ENCODE measurements at regions not wholly inside any gene's neighbourhood (a gene's known extent, or its start where the extent isn't known, plus 50 kb on each side); places are given as distances from the start of the nearest gene placed in this dataset.

GRCh38 chr1:5548266-5548665 is 444.0 kb downstream of the NPHP4 start:
- in situ Hi-C loops (cut with MboI; ENCODE audit: low sequenced_read_pairs), result no loop called here

- in situ Hi-C loops (cut with MboI; ENCODE audit: low sequenced_read_pairs), result no loop called here
Observed at GRCh38 chr1:5543235-5543634, 449.0 kb downstream of the NPHP4 start.

GRCh38 chr1:5532811-5533210 is 459.4 kb downstream of the NPHP4 start:
- in situ Hi-C loops (cut with MboI; ENCODE audit: low sequenced_read_pairs), result no loop called here

DNA sequence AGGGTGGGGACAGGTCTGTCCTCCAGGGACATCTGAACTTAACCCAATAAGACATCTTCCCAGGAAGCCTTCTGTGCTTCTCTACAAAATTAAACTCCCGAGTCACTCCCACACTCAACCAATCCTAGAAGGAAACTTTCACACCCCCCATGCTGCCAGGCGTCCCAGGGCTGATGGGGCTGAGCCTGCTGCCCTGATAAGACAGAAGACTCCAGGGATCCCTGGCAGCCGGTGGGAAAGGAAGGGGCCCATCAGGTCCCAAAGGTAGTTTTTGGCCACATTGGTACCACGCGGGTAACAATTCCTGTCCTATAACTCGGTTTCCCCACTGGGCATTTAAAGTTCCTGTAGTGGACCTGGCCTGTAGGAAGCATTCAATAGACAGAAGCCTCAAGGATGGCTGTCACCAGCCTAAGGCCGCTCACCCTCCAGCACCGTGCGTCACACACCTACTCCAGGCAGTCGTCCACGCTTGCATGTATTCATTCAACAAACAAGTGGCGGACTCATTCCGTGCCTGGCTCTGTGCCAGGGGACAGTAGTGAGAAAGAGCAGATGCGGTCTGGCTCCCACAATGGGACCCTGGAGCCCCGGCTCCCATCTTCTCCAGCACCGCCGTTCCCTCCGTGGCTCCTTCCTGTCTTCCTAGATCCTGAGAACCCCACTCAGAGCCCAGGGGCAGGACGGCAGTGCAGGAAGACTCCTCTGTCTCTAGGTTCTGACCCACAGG is 465.2 kb downstream of the NPHP4 start:
- in situ Hi-C loops (cut with MboI; ENCODE audit: low sequenced_read_pairs), result no loop called here

GRCh38 chr1:5526385-5526750 is 465.9 kb downstream of the NPHP4 start:
- in situ Hi-C loops (cut with MboI; ENCODE audit: low sequenced_read_pairs), result no loop called here

DNA sequence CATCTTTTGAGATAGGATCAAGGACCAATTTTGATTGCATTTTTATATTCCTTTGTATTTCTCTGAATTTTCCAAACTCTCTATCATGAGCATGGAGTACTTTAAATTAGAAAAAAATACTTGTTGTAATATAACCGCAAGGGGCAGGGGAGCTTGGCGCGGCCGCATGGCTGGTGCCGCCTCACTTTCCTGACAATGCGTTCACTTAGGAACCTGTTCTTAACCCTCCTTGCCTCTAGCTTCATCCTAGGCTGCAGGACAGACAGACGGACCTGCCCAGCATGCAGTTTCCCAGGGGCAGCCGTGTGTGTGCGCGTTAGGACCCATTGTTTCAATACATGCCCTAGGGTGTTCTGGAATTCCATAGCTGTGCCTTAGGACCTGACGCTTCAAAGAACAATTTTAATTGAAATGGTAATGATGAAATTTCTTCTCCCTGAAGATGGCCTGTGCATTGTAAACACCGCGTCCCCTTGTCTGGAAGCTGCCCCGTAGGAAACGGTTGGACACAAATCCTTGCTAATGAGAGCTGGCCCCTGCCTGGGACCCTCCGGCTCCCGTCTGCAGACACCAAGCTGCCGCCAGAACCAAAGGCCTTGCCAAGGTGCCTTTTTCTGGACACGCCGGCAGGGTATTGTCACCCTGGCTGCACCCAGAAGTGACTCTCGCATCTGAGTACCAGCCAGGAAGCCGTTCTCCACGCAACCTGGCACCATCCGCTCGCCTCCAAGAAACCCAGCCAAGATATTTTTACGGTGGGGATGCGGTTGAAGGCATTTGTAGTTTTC is 466.4 kb downstream of the NPHP4 start:
- in situ Hi-C loops (cut with MboI; ENCODE audit: low sequenced_read_pairs), result no loop called here

DNA sequence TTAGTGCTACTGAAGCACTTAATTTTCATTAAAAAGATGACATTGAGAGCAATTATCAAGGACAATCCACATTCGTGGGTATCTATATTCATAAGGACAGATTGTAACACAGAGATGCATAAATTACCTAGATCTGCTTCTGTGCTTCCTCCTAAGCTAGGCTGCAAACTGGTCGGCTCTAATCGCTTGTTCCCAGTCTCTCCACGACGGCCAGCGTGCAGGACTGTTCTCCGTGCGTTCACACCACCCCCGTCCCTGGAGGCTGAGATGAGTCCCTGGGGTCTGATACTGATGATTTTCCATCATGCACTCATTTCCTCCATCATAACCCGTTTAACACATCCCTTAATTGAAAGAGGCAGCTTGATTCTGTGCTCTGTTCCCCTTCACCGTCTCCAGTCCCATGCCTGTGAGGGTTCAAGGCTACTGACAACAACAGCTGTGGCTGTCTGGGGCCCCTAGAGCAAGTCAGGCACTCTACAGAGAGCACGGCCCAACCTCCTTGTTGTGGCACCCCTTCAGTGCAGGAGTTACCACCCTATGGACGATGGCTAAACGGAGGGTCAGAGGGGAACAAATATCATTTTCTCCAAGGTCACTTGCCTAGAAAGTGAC is 469.6 kb downstream of the NPHP4 start:
- in situ Hi-C loops (cut with MboI; ENCODE audit: low sequenced_read_pairs), result no loop called here

- in situ Hi-C loops (cut with MboI; ENCODE audit: low sequenced_read_pairs), result loop anchor here (10.0 kb wide), 1 partner anchor 455 kb away; no protein-coding TSS in a partner anchor
Observed at GRCh38 chr1:5519366-5520135, 472.7 kb downstream of the NPHP4 start.

DNA sequence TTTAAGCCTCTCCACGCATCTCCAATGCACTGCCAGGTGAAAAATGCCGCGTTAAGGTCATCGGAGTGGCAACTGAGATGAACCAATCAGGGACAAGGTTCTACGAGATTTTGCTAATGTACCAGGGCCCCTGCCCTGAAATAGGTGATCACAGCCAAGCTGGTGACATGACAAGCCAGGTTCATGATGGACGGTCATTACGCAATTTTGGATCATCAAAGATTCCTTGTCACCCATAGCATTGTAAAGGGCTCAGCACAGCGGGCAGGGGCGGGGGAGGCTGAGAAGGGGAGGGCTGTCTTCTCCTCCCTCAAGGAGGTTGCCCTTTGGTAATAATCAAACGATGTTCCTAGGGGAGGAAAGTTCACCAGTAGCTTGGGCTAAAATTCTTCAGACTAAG is 475.5 kb downstream of the NPHP4 start:
- in situ Hi-C loops (cut with MboI; ENCODE audit: low sequenced_read_pairs), result loop anchor here (10.0 kb wide), 1 partner anchor 458 kb away; no protein-coding TSS in a partner anchor

GRCh38 chr1:5515501-5515900 is 476.7 kb downstream of the NPHP4 start:
- in situ Hi-C loops (cut with MboI; ENCODE audit: low sequenced_read_pairs), result loop anchor here (10.0 kb wide), 1 partner anchor 459 kb away; no protein-coding TSS in a partner anchor

DNA sequence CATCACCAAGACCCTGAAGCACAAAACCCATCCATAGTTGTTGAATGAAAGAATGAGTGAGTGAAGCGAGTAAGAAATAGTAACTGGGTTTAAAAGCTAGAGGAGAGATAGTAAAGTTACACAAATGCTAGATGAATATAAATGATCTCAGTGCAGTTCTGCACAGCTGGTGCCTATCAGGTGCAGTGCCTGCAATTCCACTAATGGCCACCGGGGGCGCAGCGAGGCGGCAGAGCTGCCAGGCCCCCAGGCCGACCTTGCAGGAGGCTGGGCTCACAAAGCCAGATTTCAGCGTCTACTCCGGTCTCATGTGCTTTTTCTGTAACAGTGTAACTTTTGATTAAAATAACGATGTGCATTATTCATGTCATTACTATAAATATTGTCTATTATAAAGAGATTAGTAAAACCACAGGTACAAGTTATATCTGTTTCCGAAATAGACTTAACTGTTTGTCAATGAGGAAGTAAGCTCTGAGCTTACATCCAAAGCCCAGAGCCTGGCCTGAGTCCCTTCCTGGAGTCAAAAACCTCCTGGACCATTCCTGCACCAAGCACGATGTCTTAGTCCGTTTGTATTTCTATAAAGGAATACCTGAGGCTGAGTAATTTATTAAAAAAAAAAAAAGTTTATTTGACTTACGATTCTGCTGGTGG is 477.6 kb downstream of the NPHP4 start:
- in situ Hi-C loops (cut with MboI; ENCODE audit: low sequenced_read_pairs), result loop anchor here (10.0 kb wide), 1 partner anchor 460 kb away; no protein-coding TSS in a partner anchor

DNA sequence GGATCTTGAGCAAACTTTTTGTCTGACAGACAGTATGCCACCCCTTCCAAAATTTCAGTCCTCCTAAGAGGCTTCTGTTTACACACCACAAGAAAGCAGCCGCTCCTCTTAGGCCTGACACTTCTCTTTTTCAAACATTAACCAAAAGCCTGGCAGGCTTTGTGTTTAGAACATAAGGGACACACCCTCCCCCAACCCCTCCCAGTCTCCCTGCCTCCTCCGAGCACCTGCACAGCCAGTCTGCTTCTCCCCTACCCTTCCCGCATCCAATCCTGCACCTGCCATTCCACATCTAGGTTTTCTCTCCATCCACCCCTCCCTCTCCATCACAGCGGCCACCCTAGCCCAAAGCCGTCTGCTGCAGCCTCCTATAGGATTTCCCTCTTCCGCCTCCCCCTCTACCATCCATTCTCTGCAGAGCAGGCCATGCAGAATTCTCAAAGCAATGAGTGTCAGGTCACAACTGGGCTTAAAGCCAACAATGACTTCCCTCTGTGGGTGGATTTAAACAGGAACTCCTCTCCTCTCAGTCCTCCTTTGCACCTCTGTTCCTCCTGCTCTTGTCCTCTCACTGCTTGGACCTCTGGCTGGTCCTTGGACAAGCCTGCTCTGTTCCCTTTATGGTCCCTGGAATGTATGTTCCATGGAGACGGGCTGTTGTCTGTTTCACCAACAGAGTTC is 478.2 kb downstream of the NPHP4 start:
- in situ Hi-C loops (cut with MboI; ENCODE audit: low sequenced_read_pairs), result loop anchor here (10.0 kb wide), 1 partner anchor 461 kb away; no protein-coding TSS in a partner anchor

DNA sequence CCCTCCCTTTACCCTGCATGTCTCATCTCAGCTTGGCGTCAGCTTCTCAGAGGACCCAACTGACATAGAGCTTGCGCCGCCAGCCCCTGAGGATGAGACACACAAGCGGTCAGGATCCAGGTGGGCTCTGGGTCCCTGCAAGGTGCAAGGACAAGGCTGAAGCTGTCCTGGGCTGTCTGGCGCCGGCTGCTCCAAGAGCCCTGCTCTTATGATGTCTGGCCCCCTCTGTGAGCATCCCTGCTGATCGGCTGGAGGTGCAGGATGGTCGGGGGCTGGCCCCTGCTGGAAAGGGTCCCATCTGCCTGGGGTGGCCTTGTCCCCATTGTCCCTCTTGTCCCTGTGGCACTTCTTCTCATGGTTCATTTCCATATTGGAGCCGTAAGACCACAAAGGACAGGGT is 479.0 kb downstream of the NPHP4 start:
- in situ Hi-C loops (cut with MboI; ENCODE audit: low sequenced_read_pairs), result loop anchor here (10.0 kb wide), 1 partner anchor 462 kb away; no protein-coding TSS in a partner anchor

DNA sequence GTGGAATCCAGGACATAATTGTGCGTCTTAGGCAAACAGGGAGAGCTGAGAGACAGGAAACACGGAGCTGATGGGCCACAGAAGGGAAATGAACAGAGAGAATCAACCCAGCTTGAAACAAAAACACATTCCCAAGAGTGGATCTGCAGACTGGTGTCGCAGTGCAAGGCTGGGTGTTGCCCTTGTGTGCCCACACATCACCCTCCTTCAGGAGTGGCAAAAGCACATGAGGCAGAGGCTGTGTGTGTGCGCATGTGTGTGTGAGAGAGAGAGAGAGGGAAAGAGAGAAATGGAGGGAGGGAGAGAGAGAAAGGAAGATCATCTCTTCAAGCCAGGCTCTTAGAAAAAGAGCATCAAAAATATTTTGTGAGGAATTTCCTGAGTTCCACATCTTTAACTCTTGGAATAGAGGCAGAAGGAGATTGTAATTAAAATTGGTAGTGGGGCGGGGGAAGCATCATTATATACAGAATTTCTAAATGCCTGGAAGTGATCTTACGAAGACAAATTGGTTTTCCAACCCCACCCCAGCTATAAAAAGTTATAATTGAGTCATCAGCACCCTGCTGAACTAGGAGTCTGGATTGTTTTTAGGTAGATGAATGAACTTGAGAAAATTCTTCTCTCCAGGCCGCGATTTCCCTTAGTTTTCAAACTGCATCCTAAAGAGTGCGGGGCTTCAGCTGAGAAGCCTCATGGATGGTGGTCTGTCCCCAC is 480.7 kb downstream of the NPHP4 start:
- in situ Hi-C loops (cut with MboI; ENCODE audit: low sequenced_read_pairs), result loop anchor here (10.0 kb wide), 1 partner anchor 463 kb away; no protein-coding TSS in a partner anchor

- in situ Hi-C loops (cut with MboI; ENCODE audit: low sequenced_read_pairs), result loop anchor here (10.0 kb wide), 1 partner anchor 465 kb away; no protein-coding TSS in a partner anchor
Observed at GRCh38 chr1:5509664-5510452, 482.4 kb downstream of the NPHP4 start.

DNA sequence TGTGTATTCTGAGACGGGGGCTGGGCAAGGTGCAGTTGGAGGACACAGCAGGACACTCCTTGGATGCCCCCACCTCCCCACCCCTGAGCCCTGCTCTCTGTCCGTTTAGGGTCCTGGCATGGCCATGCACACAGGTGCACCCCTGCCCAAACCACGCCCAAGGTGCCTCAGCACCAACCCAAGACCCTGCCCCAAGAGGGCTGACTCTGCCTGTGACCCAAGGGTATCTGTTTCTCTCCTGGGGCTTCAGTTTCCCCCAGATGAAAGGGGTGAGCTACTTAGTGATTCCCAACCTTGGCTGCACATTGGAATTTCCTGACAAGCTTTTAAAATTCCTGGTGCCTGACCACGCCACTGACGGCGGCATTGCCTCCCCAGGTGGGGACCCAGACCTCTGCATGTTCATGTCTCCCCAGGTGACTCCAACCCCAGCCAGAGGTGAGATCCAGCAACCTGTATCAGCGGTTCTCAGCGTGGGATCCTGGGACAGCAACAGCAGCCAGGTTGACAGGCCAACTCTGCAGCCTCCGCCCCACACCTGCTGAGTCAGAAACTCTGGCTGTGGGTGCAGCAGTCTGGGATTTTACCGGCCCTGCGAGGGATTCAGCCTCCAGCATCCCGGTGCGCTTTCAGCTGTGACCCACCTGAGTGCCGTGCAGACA is 483.4 kb downstream of the NPHP4 start:
- in situ Hi-C loops (cut with MboI; ENCODE audit: low sequenced_read_pairs), result no loop called here

DNA sequence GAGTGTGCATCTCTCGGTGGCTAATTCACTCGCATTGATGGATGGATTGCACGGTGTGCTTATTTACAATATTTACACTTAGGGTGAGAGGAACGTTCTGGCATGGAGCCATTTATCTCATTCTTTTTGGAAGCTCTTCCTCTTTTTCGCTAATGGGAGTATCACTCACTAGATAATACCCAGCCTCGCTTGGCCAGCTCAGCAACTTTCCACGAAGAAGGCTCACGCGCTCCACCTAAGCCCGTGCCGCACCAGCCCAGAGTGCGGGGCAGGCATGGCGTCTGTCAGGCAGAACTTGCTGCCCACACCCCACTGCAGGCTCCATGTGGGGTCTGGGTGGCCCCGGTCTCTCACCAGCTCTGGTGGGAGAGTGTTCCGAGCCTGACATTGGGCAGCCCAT is 484.9 kb downstream of the NPHP4 start:
- in situ Hi-C loops (cut with MboI; ENCODE audit: low sequenced_read_pairs), result no loop called here

- in situ Hi-C loops (cut with MboI; ENCODE audit: low sequenced_read_pairs), result no loop called here
Observed at GRCh38 chr1:5506634-5507033, 485.6 kb downstream of the NPHP4 start.
